GM21367 (cell line): ENCODE measurements at regions not wholly inside any gene's neighbourhood (a gene's known extent, or its start where the extent isn't known, plus 50 kb on each side); places are given as distances from the start of the nearest gene placed in this dataset.
"Not testable (repeated sequence)": the region's sequence is repeated elsewhere in the genome, so short reads cannot be mapped to it uniquely, and the experiment has no call there.

ENCODE experiments used
- ATAC-seq: cut with Tn5 transposase; IDR thresholded peaks from one replicate; pipeline ENCODE4 v1.9.1; 2021; ENCODE audit not compliant: unreplicated experiment

- not testable (repeated sequence) for ATAC-seq
Measured at GRCh38 chr5:1731855-1732237, 67.8 kb downstream of the MRPL36 start.

GRCh38 chr5:1731091-1731639 lies 68.5 kb downstream of the MRPL36 start:
- ATAC-seq: no peak

GRCh38 chr5:1730487-1730847 lies 69.2 kb downstream of the MRPL36 start:
- no peak for ATAC-seq

- no peak for ATAC-seq
Measured at GRCh38 chr5:1729641-1730486, 69.8 kb downstream of the MRPL36 start.

- ATAC-seq: no peak
Measured at GRCh38 chr5:1728846-1729245, 70.8 kb downstream of the MRPL36 start.

- ATAC-seq: no peak
Measured at GRCh38 chr5:1727571-1727970, 72.1 kb downstream of the MRPL36 start.

- ATAC-seq: no peak
Measured at GRCh38 chr5:1726956-1727355, 72.7 kb downstream of the MRPL36 start.

GRCh38 chr5:1726469-1726865 lies 73.2 kb downstream of the MRPL36 start:
- no peak for ATAC-seq

GRCh38 chr5:1725641-1726468 lies 73.8 kb downstream of the MRPL36 start:
- no peak for ATAC-seq

GRCh38 chr5:1724822-1725602 lies 74.6 kb downstream of the MRPL36 start:
- ATAC-seq: no peak

GRCh38 chr5:1723957-1724821 lies 75.4 kb downstream of the MRPL36 start:
- ATAC-seq: no peak

- ATAC-seq: no peak
Measured at GRCh38 chr5:1723476-1723875, 76.2 kb downstream of the MRPL36 start.

- no peak for ATAC-seq
Measured at GRCh38 chr5:1722877-1723276, 76.8 kb downstream of the MRPL36 start.

- no peak for ATAC-seq
Measured at GRCh38 chr5:1720396-1721110, 79.1 kb downstream of the MRPL36 start.

GRCh38 chr5:1719860-1720259 lies 79.8 kb downstream of the MRPL36 start:
- ATAC-seq: no peak

GRCh38 chr5:1718669-1719068 lies 81.0 kb downstream of the MRPL36 start:
- no peak for ATAC-seq

GRCh38 chr5:1710091-1710490 lies 89.5 kb downstream of the MRPL36 start:
- ATAC-seq: not testable (repeated sequence)

GRCh38 chr5:1709171-1709803 lies 90.3 kb downstream of the MRPL36 start:
- ATAC-seq: no peak

GRCh38 chr5:1708592-1709141 lies 91.0 kb downstream of the MRPL36 start:
- ATAC-seq: no peak
